HepG2 (cell line): ENCODE measurements at regions not wholly inside any gene's neighbourhood (a gene's known extent, or its start where the extent isn't known, plus 50 kb on each side); places are given as distances from the start of the nearest gene placed in this dataset.

Experiments
- ATAC-seq: fragments of 200-7000 bp; cut with Tn5 transposase; 3 replicates; pipeline ENCODE4 v1.9.1; 2020; ENCODE audit warnings: mild to moderate bottlenecking, moderate library complexity
- BruUV-seq: library from RNA; stranded (reverse); fragments of 400-500 nt; replicated peaks from 2 replicates; lab custom pipeline; 2021; lab: Mats Ljungman, UMichigan
- CTCF ChIA-PET: fragments of 300-600 bp; formaldehyde crosslinking; extraction: SDS; loops from one replicate; lab custom pipeline; 2021; ENCODE audit warnings: low total read pairs, inconsistent platforms, low intra/inter-chr PET ratio; lab: Yijun Ruan, JAX
- POLR2A ChIA-PET: fragments of 350-600 bp; sonication (Branson Sonifier 250); formaldehyde crosslinking; loops from one replicate; lab custom pipeline; 2020; ENCODE audit warnings: antibody characterized with exemption, inconsistent platforms; lab: Yijun Ruan, JAX
- DNase-seq: peaks from one replicate; pipeline ENCODE4 v3.0.0-alpha.2; 2015; ENCODE audit warnings: low spot score
- FAIRE-seq: peaks from 3 replicates; lab custom pipeline; 2011; peaks lifted over from hg19 to GRCh38; lab: Jason Lieb, UNC
- H2AFZ ChIP-seq: one replicate; pipeline ENCODE4 v1.6.1; 2011; ENCODE audit warnings: low read length, inconsistent platforms
- H3K27ac ChIP-seq: fragments of 300-600 bp; 3 replicates; pipeline ENCODE4 v1.8.0; 2011; ENCODE audit warnings: mixed run types, mild to moderate bottlenecking, mixed read lengths, low read length, inconsistent platforms; ENCODE audit not compliant: insufficient read depth; ENCODE audit errors: extremely low read length
- H3K27me3 ChIP-seq, 2 experiments: fragments of 200-600 bp in 1 of 2; 2 replicates in 1 of 2; 3 replicates in 1 of 2; pipeline versions ENCODE4 v1.6.0 to v1.8.0; 2011; ENCODE audit warnings: low read length in 2 of 2, mild to moderate bottlenecking in 2 of 2, moderate library complexity in 2 of 2, inconsistent platforms in 1 of 2; ENCODE audit not compliant: insufficient read depth in 2 of 2, control insufficient read depth in 1 of 2
- H3K36me3 ChIP-seq, 2 experiments: fragments of 200-600 bp in 1 of 2; replicated peaks in 1 of 2; 2 replicates in 1 of 2; 3 replicates in 1 of 2; pipeline versions ENCODE4 v1.5.1 to v1.8.0; 2011; ENCODE audit warnings: low read length in 2 of 2, inconsistent platforms in 1 of 2; ENCODE audit not compliant: insufficient read depth in 2 of 2, control insufficient read depth in 1 of 2
- H3K4me1 ChIP-seq: 2 replicates; pipeline ENCODE4 v1.5.1; 2012; ENCODE audit warnings: low read length, inconsistent platforms; ENCODE audit not compliant: insufficient read depth
- H3K4me2 ChIP-seq: 2 replicates; pipeline ENCODE4 v1.6.0; 2011; ENCODE audit warnings: low read depth, low read length, inconsistent platforms
- H3K4me3 ChIP-seq, 3 experiments: fragments of 200-600 bp in 1 of 3; sonication (generic), shearing (Covaris generic) in 1 of 3; replicated peaks in 1 of 3; 2 replicates each; pipeline ENCODE4 v1.5.1; 2011 to 2016; ENCODE audit warnings: low read length in 3 of 3, inconsistent platforms in 2 of 3, low read depth in 2 of 3, mild to moderate bottlenecking in 2 of 3, control low read depth in 1 of 3, mixed read lengths in 1 of 3; ENCODE audit not compliant: insufficient read depth in 1 of 3
- H3K79me2 ChIP-seq: one replicate; pipeline ENCODE4 v1.6.1; 2011; ENCODE audit warnings: low read length, inconsistent platforms; ENCODE audit not compliant: insufficient read depth
- H3K9ac ChIP-seq: 2 replicates; pipeline ENCODE4 v1.6.0; 2011; ENCODE audit warnings: mild to moderate bottlenecking, low read depth, low read length, inconsistent platforms; ENCODE audit not compliant: insufficient read depth
- H3K9me3 ChIP-seq: 2 replicates; pipeline ENCODE4 v1.5.1; 2012; ENCODE audit warnings: mild to moderate bottlenecking, low read length
- H4K20me1 ChIP-seq: 2 replicates; pipeline ENCODE4 v1.6.0; 2011; ENCODE audit warnings: inconsistent platforms, mild to moderate bottlenecking, low read length, moderate library complexity; ENCODE audit not compliant: insufficient read depth
- ARNT2 ChIP-seq: sonication (generic); formaldehyde crosslinking; IDR thresholded peaks from 2 replicates; pipeline ENCODE4 v1.8.0; 2022; ENCODE audit warnings: mild to moderate bottlenecking, low read depth, missing genetic modification reagents, moderate library complexity
- CTCF ChIP-seq: sonication (generic); formaldehyde crosslinking; IDR thresholded peaks from 2 replicates; pipeline ENCODE4 v1.5.0; 2020; ENCODE audit warnings: mild to moderate bottlenecking, missing genetic modification reagents, moderate library complexity
- EHMT2 ChIP-seq: fragments of 200-600 bp; sonication (generic); IDR thresholded peaks from 2 replicates; pipeline ENCODE4 v1.7.0; 2017; ENCODE audit warnings: antibody characterized with exemption, low read depth, low read length, borderline replicate concordance
- FIP1L1 ChIP-seq: fragments of 200-400 bp; formaldehyde crosslinking; IDR thresholded peaks from 2 replicates; pipeline ENCODE4 v1.6.1; 2018; ENCODE audit warnings: low read depth, mild to moderate bottlenecking, low read length, moderate library complexity, borderline replicate concordance; ENCODE audit not compliant: insufficient read depth
- MTF1 ChIP-seq: sonication (generic); formaldehyde crosslinking; IDR thresholded peaks from 2 replicates; pipeline ENCODE4 v1.5.0; 2020; ENCODE audit warnings: missing genetic modification reagents
- REPIN1 ChIP-seq: sonication (generic); formaldehyde crosslinking; IDR thresholded peaks from 2 replicates; pipeline ENCODE4 v1.8.0; 2022; ENCODE audit warnings: missing genetic modification reagents, low read depth, mild to moderate bottlenecking, borderline replicate concordance
- SALL1 ChIP-seq: sonication (generic); formaldehyde crosslinking; IDR thresholded peaks from 2 replicates; pipeline ENCODE4 v1.8.0; 2022; ENCODE audit warnings: mild to moderate bottlenecking, missing genetic modification reagents
- SKIL ChIP-seq: sonication (generic); formaldehyde crosslinking; IDR thresholded peaks from 2 replicates; pipeline ENCODE4 v1.8.0; 2022; ENCODE audit warnings: missing genetic modification reagents, mild to moderate bottlenecking, moderate library complexity, borderline replicate concordance
- TMF1 ChIP-seq: sonication (generic); formaldehyde crosslinking; IDR thresholded peaks from 2 replicates; pipeline ENCODE4 v1.8.1; 2022; ENCODE audit warnings: low read depth, missing genetic modification reagents
- TRIM22 ChIP-seq: fragments of 450-650 bp; IDR thresholded peaks from 2 replicates; pipeline ENCODE4 v1.6.1; 2017
- ZBTB3 ChIP-seq: sonication (generic); formaldehyde crosslinking; IDR thresholded peaks from 2 replicates; pipeline ENCODE4 v1.4.0; 2020; ENCODE audit warnings: low read depth, mild to moderate bottlenecking, moderate library complexity, missing genetic modification reagents, borderline replicate concordance
- ZNF598 ChIP-seq: sonication (generic); formaldehyde crosslinking; IDR thresholded peaks from 2 replicates; pipeline ENCODE4 v1.5.1; 2020; ENCODE audit warnings: mild to moderate bottlenecking, missing genetic modification reagents, borderline replicate concordance
- ZNF609 ChIP-seq: sonication (generic); formaldehyde crosslinking; IDR thresholded peaks from 2 replicates; pipeline ENCODE4 v1.4.0; 2020; ENCODE audit warnings: mild to moderate bottlenecking, missing genetic modification reagents, borderline replicate concordance
- ZNF737 ChIP-seq: sonication (generic); formaldehyde crosslinking; IDR thresholded peaks from 2 replicates; pipeline ENCODE4 v1.5.0; 2020; ENCODE audit warnings: missing genetic modification reagents, mild to moderate bottlenecking, borderline replicate concordance
- ZNF777 ChIP-seq: sonication (generic); formaldehyde crosslinking; IDR thresholded peaks from 2 replicates; pipeline ENCODE4 v1.4.0; 2020; ENCODE audit warnings: missing genetic modification reagents
- WGBS: methylation state at CpG from one replicate; pipeline ENCODE4 v1.1.6; 2017; ENCODE audit warnings: low lambda C conversion rate; 5-methylcytosine and 5-hydroxymethylcytosine counted together
- in situ Hi-C: cut with HindIII; loops from 2 replicates; pipeline ENCODE4 v1.10.0; 2017; ENCODE audit warnings: low pct_unique_long_range_greater_than_20kb; ENCODE audit not compliant: extremely low pct_ligation_motif_present
- intact Hi-C: fragments of 100-400 bp; cut with micrococcal nuclease; formaldehyde crosslinking; loops from one replicate; pipeline ENCODE4 v1.10.0; 2022; ENCODE audit not compliant: unreplicated experiment

GRCh38 chr17:27384726-27385125 lies 71.5 kb upstream of the KSR1 start:
- H3K36me3 ChIP-seq = no peaks in the 10 kb centered on the region
- no peaks in the 10 kb centered on the region for H3K9me3 ChIP-seq
- ChIA-PET POLR2A (interaction anchor here (1.0 kb wide), 1 partner anchor 32 kb away, joined by 3 read pairs; no protein-coding TSS in a partner anchor), CTCF (no interaction called here)
- no peak for DNase-seq
- H3K9ac ChIP-seq = no peak overlapping the region
- intact Hi-C loops = no loop called here
- peaks cover 0 to 3% of the 10 kb centered on the region in 2 experiments; a peak in 2 of 5 replicates for H3K27me3 ChIP-seq
- 17% methylated on average over 2 of the region's 2 CpGs for WGBS
- H2AFZ ChIP-seq = no peak overlapping the region
- H3K27ac ChIP-seq = no peak overlapping the region
- TF ChIP-seq MTF1 (CRISPR knock-in tag) = no peak
- no peak for TF ChIP-seq SALL1 (CRISPR knock-in tag)
- TF ChIP-seq ZNF598 (CRISPR knock-in tag) = no peak
- no peak for TF ChIP-seq EHMT2
- TF ChIP-seq FIP1L1 = no peak
- TF ChIP-seq TRIM22 = no peak
- TF ChIP-seq ZBTB3 (CRISPR knock-in tag) = no peak
- no peak for TF ChIP-seq ARNT2 (CRISPR knock-in tag)
- TF ChIP-seq TMF1 = no peak
- no peak for TF ChIP-seq ZNF609 (CRISPR knock-in tag)
- TF ChIP-seq CTCF (CRISPR knock-in tag) = no peak
- no peak for TF ChIP-seq ZNF737 (CRISPR knock-in tag)
- no peak for TF ChIP-seq SKIL (CRISPR knock-in tag)
- no peak for TF ChIP-seq REPIN1
- TF ChIP-seq ZNF777 (CRISPR knock-in tag) = no peak
- no peak for FAIRE-seq
- no peaks in the 10 kb centered on the region for H3K79me2 ChIP-seq
- peaks cover 19% of the 10 kb centered on the region for H3K4me1 ChIP-seq
- H3K4me2 ChIP-seq = no peak overlapping the region
- BruUV-seq = no TSS peak
- H4K20me1 ChIP-seq = no peaks in the 10 kb centered on the region
- no peak overlapping the region for H3K4me3 ChIP-seq
- ATAC-seq = no peak
- in situ Hi-C loops = loop anchor here (10.0 kb wide), 1 partner anchor 210 kb away; no protein-coding TSS in a partner anchor
